ENCODE measurements at regions not wholly inside any gene's neighbourhood (a gene's known extent, or its start where the extent isn't known, plus 50 kb on each side); places are given as distances from the start of the nearest gene placed in this dataset.
"Not testable (repeated sequence)": the region's sequence is repeated elsewhere in the genome, so short reads cannot be mapped to it uniquely, and the experiment has no call there.

- H3K4me2 ChIP-seq (ENCODE audit: insufficient read depth, low read length); H2AFZ ChIP-seq (ENCODE audit: low read depth, low read length); H3K4me1 ChIP-seq (ENCODE audit: insufficient read depth, low read length); H3K27ac ChIP-seq (ENCODE audit: low read length); H3K36me3 ChIP-seq (ENCODE audit: insufficient read depth, low read length); H3K9ac ChIP-seq (ENCODE audit: low read depth, low read length); H3K27me3 ChIP-seq (ENCODE audit: insufficient read depth, low read length, poor library complexity); H4K20me1 ChIP-seq (ENCODE audit: insufficient read depth, low read length); H3K4me3 ChIP-seq (ENCODE audit: low read depth in 1 of 2, low read length in 2 of 2); H3K9me3 ChIP-seq (ENCODE audit: insufficient read depth, low read length, severe bottlenecking); DNase-seq; H3K79me2 ChIP-seq (ENCODE audit: insufficient read depth, low read length): not testable (repeated sequence)
- peak; percentile 37; the same call in 1 of the 3 replicates for ATAC-seq (ENCODE audit: insufficient read depth, low read depth)
Observed at GRCh38 chr7:149978537-149978936, 104.8 kb downstream of the ATP6V0E2 start.

GRCh38 chr7:149978944-149979343 lies 105.2 kb downstream of the ATP6V0E2 start:
- H3K36me3 ChIP-seq (ENCODE audit: insufficient read depth, low read length); H4K20me1 ChIP-seq (ENCODE audit: insufficient read depth, low read length); H2AFZ ChIP-seq (ENCODE audit: low read depth, low read length); H3K4me1 ChIP-seq (ENCODE audit: insufficient read depth, low read length); H3K4me3 ChIP-seq (ENCODE audit: low read depth in 1 of 2, low read length in 2 of 2); H3K9me3 ChIP-seq (ENCODE audit: insufficient read depth, low read length, severe bottlenecking); H3K79me2 ChIP-seq (ENCODE audit: insufficient read depth, low read length); DNase-seq; H3K27me3 ChIP-seq (ENCODE audit: insufficient read depth, low read length, poor library complexity); H3K9ac ChIP-seq (ENCODE audit: low read depth, low read length); H3K4me2 ChIP-seq (ENCODE audit: insufficient read depth, low read length); H3K27ac ChIP-seq (ENCODE audit: low read length); ATAC-seq (ENCODE audit: insufficient read depth, low read depth): not testable (repeated sequence)

- H4K20me1 ChIP-seq (ENCODE audit: insufficient read depth, low read length); H3K9ac ChIP-seq (ENCODE audit: low read depth, low read length); H3K9me3 ChIP-seq (ENCODE audit: insufficient read depth, low read length, severe bottlenecking); H2AFZ ChIP-seq (ENCODE audit: low read depth, low read length); H3K79me2 ChIP-seq (ENCODE audit: insufficient read depth, low read length); ATAC-seq (ENCODE audit: insufficient read depth, low read depth); H3K27ac ChIP-seq (ENCODE audit: low read length); H3K4me1 ChIP-seq (ENCODE audit: insufficient read depth, low read length); H3K4me3 ChIP-seq (ENCODE audit: low read depth in 1 of 2, low read length in 2 of 2); H3K27me3 ChIP-seq (ENCODE audit: insufficient read depth, low read length, poor library complexity); H3K36me3 ChIP-seq (ENCODE audit: insufficient read depth, low read length); DNase-seq; H3K4me2 ChIP-seq (ENCODE audit: insufficient read depth, low read length): not testable (repeated sequence)
Observed at GRCh38 chr7:149982537-149983112, 108.9 kb downstream of the ATP6V0E2 start.

- not testable (repeated sequence) for H3K27ac ChIP-seq (ENCODE audit: low read length); H3K9me3 ChIP-seq (ENCODE audit: insufficient read depth, low read length, severe bottlenecking); H3K79me2 ChIP-seq (ENCODE audit: insufficient read depth, low read length); H3K4me3 ChIP-seq (ENCODE audit: low read depth in 1 of 2, low read length in 2 of 2); H3K9ac ChIP-seq (ENCODE audit: low read depth, low read length); H4K20me1 ChIP-seq (ENCODE audit: insufficient read depth, low read length); H3K4me2 ChIP-seq (ENCODE audit: insufficient read depth, low read length); H3K36me3 ChIP-seq (ENCODE audit: insufficient read depth, low read length); H2AFZ ChIP-seq (ENCODE audit: low read depth, low read length); H3K27me3 ChIP-seq (ENCODE audit: insufficient read depth, low read length, poor library complexity); H3K4me1 ChIP-seq (ENCODE audit: insufficient read depth, low read length); DNase-seq
- ATAC-seq (ENCODE audit: insufficient read depth, low read depth), result 0 out of 3 replicates have a peak, but pooled peaks have one; percentile 50
Observed at GRCh38 chr7:149986866-149987265, 113.1 kb downstream of the ATP6V0E2 start.

GRCh38 chr7:149991652-149992302 lies 118.0 kb downstream of the ATP6V0E2 start:
- not testable (repeated sequence) for H4K20me1 ChIP-seq (ENCODE audit: insufficient read depth, low read length); H3K4me3 ChIP-seq (ENCODE audit: low read depth in 1 of 2, low read length in 2 of 2); H3K9ac ChIP-seq (ENCODE audit: low read depth, low read length); DNase-seq; H3K36me3 ChIP-seq (ENCODE audit: insufficient read depth, low read length); H3K27me3 ChIP-seq (ENCODE audit: insufficient read depth, low read length, poor library complexity); H2AFZ ChIP-seq (ENCODE audit: low read depth, low read length); H3K9me3 ChIP-seq (ENCODE audit: insufficient read depth, low read length, severe bottlenecking); H3K4me1 ChIP-seq (ENCODE audit: insufficient read depth, low read length); ATAC-seq (ENCODE audit: insufficient read depth, low read depth); H3K79me2 ChIP-seq (ENCODE audit: insufficient read depth, low read length); H3K4me2 ChIP-seq (ENCODE audit: insufficient read depth, low read length); H3K27ac ChIP-seq (ENCODE audit: low read length)

GRCh38 chr7:149992366-149992765 lies 118.6 kb downstream of the ATP6V0E2 start:
- not testable (repeated sequence) for H2AFZ ChIP-seq (ENCODE audit: low read depth, low read length); ATAC-seq (ENCODE audit: insufficient read depth, low read depth); H3K4me1 ChIP-seq (ENCODE audit: insufficient read depth, low read length); H3K9ac ChIP-seq (ENCODE audit: low read depth, low read length); DNase-seq; H3K36me3 ChIP-seq (ENCODE audit: insufficient read depth, low read length); H3K27ac ChIP-seq (ENCODE audit: low read length); H3K4me2 ChIP-seq (ENCODE audit: insufficient read depth, low read length); H3K4me3 ChIP-seq (ENCODE audit: low read depth in 1 of 2, low read length in 2 of 2); H4K20me1 ChIP-seq (ENCODE audit: insufficient read depth, low read length); H3K9me3 ChIP-seq (ENCODE audit: insufficient read depth, low read length, severe bottlenecking); H3K27me3 ChIP-seq (ENCODE audit: insufficient read depth, low read length, poor library complexity); H3K79me2 ChIP-seq (ENCODE audit: insufficient read depth, low read length)

- not testable (repeated sequence) for H3K36me3 ChIP-seq (ENCODE audit: insufficient read depth, low read length); DNase-seq; H3K79me2 ChIP-seq (ENCODE audit: insufficient read depth, low read length); H3K4me3 ChIP-seq (ENCODE audit: low read depth in 1 of 2, low read length in 2 of 2); H3K9me3 ChIP-seq (ENCODE audit: insufficient read depth, low read length, severe bottlenecking); H4K20me1 ChIP-seq (ENCODE audit: insufficient read depth, low read length); H3K4me2 ChIP-seq (ENCODE audit: insufficient read depth, low read length); H3K27ac ChIP-seq (ENCODE audit: low read length); H3K9ac ChIP-seq (ENCODE audit: low read depth, low read length); H3K4me1 ChIP-seq (ENCODE audit: insufficient read depth, low read length); H2AFZ ChIP-seq (ENCODE audit: low read depth, low read length); H3K27me3 ChIP-seq (ENCODE audit: insufficient read depth, low read length, poor library complexity); ATAC-seq (ENCODE audit: insufficient read depth, low read depth)
Observed at GRCh38 chr7:149995369-149996026, 121.7 kb downstream of the ATP6V0E2 start.
